Mesenchymal stem cell (in vitro differentiated cells and primary cell): ENCODE measurements at regions not wholly inside any gene's neighbourhood (a gene's known extent, or its start where the extent isn't known, plus 50 kb on each side); places are given as distances from the start of the nearest gene placed in this dataset.
"Not testable (repeated sequence)": the region's sequence is repeated elsewhere in the genome, so short reads cannot be mapped to it uniquely, and the experiment has no call there.

Experiments
- DNase-seq: peaks from one replicate; pipeline ENCODE4 v3.0.0-alpha.2; 2013
- H2AFZ ChIP-seq: one replicate; pipeline ENCODE4 v1.6.1; 2013; ENCODE audit warnings: low read depth, mild to moderate bottlenecking, control low read depth, inconsistent platforms, low read length, moderate library complexity
- H2AK5ac ChIP-seq: 2 replicates; pipeline ENCODE4 v1.6.1; 2013; ENCODE audit warnings: low read length, moderate library complexity, mild to moderate bottlenecking, inconsistent platforms; ENCODE audit not compliant: severe bottlenecking
- H2BK120ac ChIP-seq: one replicate; pipeline ENCODE4 v1.6.1; 2013; ENCODE audit warnings: low read depth, mild to moderate bottlenecking, inconsistent platforms, low read length, moderate library complexity
- H2BK12ac ChIP-seq, 2 experiments: one replicate each; pipeline ENCODE4 v1.6.1; 2013; ENCODE audit warnings: inconsistent platforms in 2 of 2, low read length in 2 of 2, mild to moderate bottlenecking in 2 of 2, moderate library complexity in 2 of 2, control low read depth in 1 of 2
- H2BK15ac ChIP-seq: one replicate; pipeline ENCODE4 v1.6.1; 2013; ENCODE audit warnings: mild to moderate bottlenecking, low read depth, inconsistent platforms; ENCODE audit not compliant: poor library complexity, severe bottlenecking
- H2BK5ac ChIP-seq: 2 replicates; pipeline ENCODE4 v1.6.1; 2013; ENCODE audit warnings: low read depth, mild to moderate bottlenecking, low read length, control low read depth, inconsistent platforms; ENCODE audit not compliant: poor library complexity, severe bottlenecking
- H3K14ac ChIP-seq, 2 experiments: one replicate each; pipeline ENCODE4 v1.6.1; 2013; ENCODE audit warnings: inconsistent platforms in 2 of 2, low read length in 2 of 2, control low read depth in 1 of 2, mild to moderate bottlenecking in 1 of 2, moderate library complexity in 1 of 2
- H3K18ac ChIP-seq, 2 experiments: one replicate each; pipeline ENCODE4 v1.6.1; 2013; ENCODE audit warnings: inconsistent platforms in 2 of 2, low read length in 2 of 2, control low read depth in 1 of 2, low read depth in 1 of 2, mild to moderate bottlenecking in 1 of 2
- H3K23ac ChIP-seq, 2 experiments: one replicate each; pipeline ENCODE4 v1.6.1; 2013; ENCODE audit warnings: inconsistent platforms in 2 of 2, low read length in 2 of 2, mild to moderate bottlenecking in 2 of 2, moderate library complexity in 2 of 2, control low read depth in 1 of 2
- H3K27ac ChIP-seq: 2 replicates; pipeline ENCODE4 v1.5.1; 2013; ENCODE audit warnings: mild to moderate bottlenecking, moderate library complexity, low read length, control low read depth, inconsistent platforms; ENCODE audit not compliant: poor library complexity, severe bottlenecking
- H3K27me3 ChIP-seq, 2 experiments: 2 replicates each; pipeline versions ENCODE4 v1.6.1 to v1.7.0; 2013; ENCODE audit warnings: low read length in 2 of 2, mild to moderate bottlenecking in 2 of 2, moderate library complexity in 2 of 2, control low read depth in 1 of 2, inconsistent platforms in 1 of 2; ENCODE audit not compliant: control insufficient read depth in 1 of 2, insufficient read depth in 1 of 2
- H3K36me3 ChIP-seq, 2 experiments: 2 replicates each; pipeline versions ENCODE4 v1.6.1 to v1.7.0; 2013; ENCODE audit warnings: low read length in 2 of 2, control low read depth in 1 of 2, inconsistent platforms in 1 of 2, low read depth in 1 of 2, mild to moderate bottlenecking in 1 of 2; ENCODE audit not compliant: insufficient read depth in 2 of 2, control insufficient read depth in 1 of 2
- H3K4ac ChIP-seq, 2 experiments: one replicate each; pipeline ENCODE4 v1.6.1; 2013; ENCODE audit warnings: inconsistent platforms in 2 of 2, low read length in 2 of 2, mild to moderate bottlenecking in 2 of 2, moderate library complexity in 2 of 2, control low read depth in 1 of 2, low read depth in 1 of 2
- H3K4me1 ChIP-seq: 2 replicates; pipeline ENCODE4 v1.6.1; 2013; ENCODE audit warnings: low read depth, low read length, control low read depth; ENCODE audit not compliant: control insufficient read depth, insufficient read depth
- H3K4me2 ChIP-seq: 2 replicates; pipeline ENCODE4 v1.6.1; 2013; ENCODE audit warnings: low read length, mild to moderate bottlenecking, inconsistent platforms; ENCODE audit not compliant: poor library complexity, severe bottlenecking
- H3K4me3 ChIP-seq, 2 experiments: 2 replicates each; pipeline versions ENCODE4 v1.5.1 to v1.7.0; 2013; ENCODE audit warnings: low read length in 2 of 2, mild to moderate bottlenecking in 2 of 2, control low read depth in 1 of 2, low read depth in 1 of 2; ENCODE audit not compliant: insufficient read depth in 1 of 2
- H3K79me1 ChIP-seq: replicated peaks from 2 replicates; pipeline ENCODE4 v1.6.1; 2013; ENCODE audit warnings: mild to moderate bottlenecking, control low read depth, low read length, inconsistent platforms; ENCODE audit not compliant: poor library complexity, severe bottlenecking
- H3K9ac ChIP-seq: 2 replicates; pipeline ENCODE4 v1.7.0; 2013; ENCODE audit warnings: mild to moderate bottlenecking, low read length, moderate library complexity
- H3K9me3 ChIP-seq: 2 replicates; pipeline ENCODE4 v1.7.0; 2013; ENCODE audit warnings: mild to moderate bottlenecking, low read length; ENCODE audit not compliant: control insufficient read depth
- H4K8ac ChIP-seq: one replicate; pipeline ENCODE4 v1.6.1; 2013; ENCODE audit warnings: inconsistent platforms, mild to moderate bottlenecking, low read length, moderate library complexity
- H4K91ac ChIP-seq: one replicate; pipeline ENCODE4 v1.6.1; 2013; ENCODE audit warnings: mild to moderate bottlenecking, low read length, inconsistent platforms
- WGBS: methylation state at CpG from one replicate; pipeline ENCODE4 v1.1.7; 2013; ENCODE audit warnings: mixed read lengths; 5-methylcytosine and 5-hydroxymethylcytosine counted together

DNA sequence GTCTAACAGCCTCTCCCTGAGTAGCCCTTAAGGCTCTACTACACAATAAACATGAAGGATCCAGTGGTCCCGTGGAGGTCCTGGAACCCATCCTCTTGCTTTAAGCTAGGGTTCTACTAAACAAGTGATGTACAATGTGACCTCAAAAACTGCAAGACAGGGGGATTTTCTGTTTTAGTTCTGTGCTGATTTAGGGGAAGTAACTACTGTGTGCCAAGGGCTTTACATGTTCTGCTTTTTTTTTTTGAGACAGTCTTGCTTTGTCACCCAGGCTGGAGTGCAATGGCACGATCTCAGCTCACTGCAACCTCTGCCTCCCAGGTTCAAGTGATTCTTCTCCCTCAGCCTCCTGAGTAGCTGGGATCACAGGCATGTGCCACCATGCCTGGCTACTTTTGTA lies 61.9 kb upstream of the PCDH8 start:
- H3K18ac ChIP-seq, H3K4me2 ChIP-seq, H2AK5ac ChIP-seq, H3K27ac ChIP-seq, H4K8ac ChIP-seq, H2AFZ ChIP-seq, H3K9ac ChIP-seq, H3K4me3 ChIP-seq, H2BK15ac ChIP-seq, DNase-seq, H3K23ac ChIP-seq, H2BK12ac ChIP-seq, H3K14ac ChIP-seq, H3K9me3 ChIP-seq, H3K79me1 ChIP-seq, H2BK120ac ChIP-seq, H2BK5ac ChIP-seq, H3K4me1 ChIP-seq, H3K4ac ChIP-seq, H3K36me3 ChIP-seq, H4K91ac ChIP-seq: not testable (repeated sequence)
- WGBS = 71% methylated on average over 1 of the region's 2 CpGs
- peaks cover 0 to 17% of the 10 kb centered on the region in 2 experiments for H3K27me3 ChIP-seq

DNA sequence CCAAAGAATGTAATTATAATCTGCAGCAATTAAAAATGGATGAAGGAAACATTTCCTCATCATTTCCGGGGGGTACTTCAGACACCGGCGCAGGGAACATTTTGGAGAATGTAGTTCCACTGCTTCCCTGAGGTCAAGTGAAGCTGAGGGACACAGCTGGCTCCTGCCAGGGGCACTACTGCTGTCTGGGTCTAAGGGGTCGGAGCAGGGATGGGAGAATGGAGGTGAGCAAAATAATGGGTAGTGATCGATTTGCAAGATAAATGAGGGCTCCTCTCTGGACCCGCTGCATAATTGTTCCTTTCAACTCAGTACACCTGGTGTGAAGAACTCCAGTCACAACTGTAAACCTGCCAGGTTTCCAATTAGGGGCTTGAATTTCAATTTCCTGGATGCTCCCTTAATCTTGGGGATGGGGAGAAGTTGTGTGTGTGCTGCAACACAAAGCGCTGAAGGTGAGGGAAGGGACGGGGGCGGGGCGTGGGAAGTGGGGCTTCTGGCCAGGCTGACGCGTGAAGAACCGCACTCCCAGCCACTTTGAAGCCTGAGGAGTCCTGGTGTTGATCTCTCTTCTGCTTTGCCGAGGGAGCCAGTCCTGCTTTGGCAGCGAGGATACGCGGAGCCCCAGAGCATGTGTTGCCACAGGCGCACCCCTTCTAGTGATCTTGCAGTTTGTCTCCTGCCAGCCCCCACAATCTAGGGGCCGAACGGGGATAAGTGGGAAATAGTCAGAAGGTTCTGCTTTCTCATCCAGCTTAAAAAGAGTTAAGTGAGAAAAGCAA lies 57.9 kb upstream of the PCDH8 start:
- no peak overlapping the region for H3K4ac ChIP-seq
- H3K79me1 ChIP-seq = no peaks in the 10 kb centered on the region
- no peaks in the 10 kb centered on the region for H3K36me3 ChIP-seq
- 62% methylated on average over 20 of the region's 20 CpGs for WGBS
- H2AFZ ChIP-seq = no peak overlapping the region
- H3K4me1 ChIP-seq = no peaks in the 10 kb centered on the region
- no peak overlapping the region for H2AK5ac ChIP-seq
- H3K27ac ChIP-seq = no peak overlapping the region
- H4K91ac ChIP-seq = no peak overlapping the region
- H2BK15ac ChIP-seq = no peak overlapping the region
- H4K8ac ChIP-seq = no peak overlapping the region
- H3K4me3 ChIP-seq = no peak overlapping the region
- no peak overlapping the region for H2BK5ac ChIP-seq
- H3K14ac ChIP-seq = no peak overlapping the region
- no peak overlapping the region for H3K18ac ChIP-seq
- DNase-seq = no peak
- no peak overlapping the region for H3K23ac ChIP-seq
- H3K27me3 ChIP-seq = peaks cover 0 to 21% of the 10 kb centered on the region in 2 experiments
- no peaks in the 10 kb centered on the region for H3K9me3 ChIP-seq
- no peak overlapping the region for H2BK12ac ChIP-seq
- no peak overlapping the region for H3K9ac ChIP-seq
- H3K4me2 ChIP-seq = no peak overlapping the region
- no peak overlapping the region for H2BK120ac ChIP-seq

DNA sequence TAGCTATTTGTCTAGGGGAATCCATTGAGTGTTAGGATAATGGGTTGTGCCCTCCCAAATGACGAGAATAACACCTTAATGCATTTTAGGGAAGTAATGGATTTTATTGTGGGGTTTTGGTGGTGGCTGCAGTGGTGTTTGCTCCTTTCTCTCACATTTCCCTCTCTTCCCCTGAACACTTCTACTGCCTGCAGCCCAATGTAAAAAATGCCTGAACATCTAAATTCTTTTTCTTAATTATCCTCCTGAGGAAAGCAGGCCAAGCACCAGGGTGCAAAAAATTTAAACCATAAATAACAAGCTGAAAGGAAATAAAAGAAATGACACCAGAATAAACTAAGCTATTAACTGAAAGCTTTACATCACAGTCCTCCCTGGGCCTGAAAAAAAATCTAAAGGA lies 57.3 kb upstream of the PCDH8 start:
- H2AK5ac ChIP-seq = no peak overlapping the region
- no peaks in the 10 kb centered on the region for H3K79me1 ChIP-seq
- no CpG with 5 or more reads among the region's 1 CpG for WGBS
- no peak overlapping the region for H4K8ac ChIP-seq
- no peaks in the 10 kb centered on the region for H3K36me3 ChIP-seq
- H3K18ac ChIP-seq = no peak overlapping the region
- no peak overlapping the region for H2BK120ac ChIP-seq
- H2BK15ac ChIP-seq = no peak overlapping the region
- no peak overlapping the region for H3K4me3 ChIP-seq
- H3K14ac ChIP-seq = no peak overlapping the region
- no peak overlapping the region for H4K91ac ChIP-seq
- no peak overlapping the region for H3K4me2 ChIP-seq
- H2BK5ac ChIP-seq = no peak overlapping the region
- H3K4ac ChIP-seq = no peak overlapping the region
- H3K23ac ChIP-seq = no peak overlapping the region
- no peaks in the 10 kb centered on the region for H3K4me1 ChIP-seq
- H3K9me3 ChIP-seq = no peaks in the 10 kb centered on the region
- H2BK12ac ChIP-seq = no peak overlapping the region
- H3K27ac ChIP-seq = no peak overlapping the region
- H2AFZ ChIP-seq = no peak overlapping the region
- DNase-seq = no peak
- H3K27me3 ChIP-seq = peaks cover 0 to 21% of the 10 kb centered on the region in 2 experiments
- H3K9ac ChIP-seq = no peak overlapping the region

DNA sequence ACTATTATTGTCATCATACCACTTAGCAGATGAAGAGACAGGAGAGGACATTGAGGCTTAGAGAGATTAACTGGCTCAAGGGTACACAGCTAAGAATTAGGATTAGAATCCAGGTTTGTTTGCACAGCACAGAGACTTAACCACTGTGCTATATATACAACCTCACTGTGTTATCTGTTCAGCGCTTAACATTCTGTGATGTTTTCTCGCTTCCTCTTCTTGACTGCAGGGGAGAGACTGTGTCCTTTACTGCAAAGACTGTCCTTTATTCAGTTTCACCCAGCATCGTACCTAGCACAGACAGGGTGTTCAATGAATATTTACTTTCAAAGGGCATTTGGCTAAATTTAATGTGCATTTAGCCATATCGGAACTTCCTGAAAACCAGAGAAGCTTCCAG lies 54.9 kb upstream of the PCDH8 start:
- WGBS = 57% methylated on average over 3 of the region's 4 CpGs
- H4K8ac ChIP-seq = no peak overlapping the region
- H2AK5ac ChIP-seq = no peak overlapping the region
- no peaks in the 10 kb centered on the region for H3K4me1 ChIP-seq
- peaks cover 0 to 14% of the 10 kb centered on the region in 2 experiments for H3K27me3 ChIP-seq
- no peak for DNase-seq
- H2AFZ ChIP-seq = no peak overlapping the region
- no peak overlapping the region for H3K27ac ChIP-seq
- no peak overlapping the region for H2BK5ac ChIP-seq
- H3K23ac ChIP-seq = no peak overlapping the region
- no peak overlapping the region for H3K4me3 ChIP-seq
- H3K18ac ChIP-seq = no peak overlapping the region
- H3K79me1 ChIP-seq = no peaks in the 10 kb centered on the region
- no peak overlapping the region for H3K9ac ChIP-seq
- no peak overlapping the region for H3K4ac ChIP-seq
- H2BK120ac ChIP-seq = no peak overlapping the region
- no peaks in the 10 kb centered on the region for H3K9me3 ChIP-seq
- no peak overlapping the region for H2BK15ac ChIP-seq
- H4K91ac ChIP-seq = no peak overlapping the region
- H3K4me2 ChIP-seq = no peak overlapping the region
- H2BK12ac ChIP-seq = no peak overlapping the region
- no peaks in the 10 kb centered on the region for H3K36me3 ChIP-seq
- H3K14ac ChIP-seq = no peak overlapping the region
